ENCODE measurements at regions not wholly inside any gene's neighbourhood (a gene's known extent, or its start where the extent isn't known, plus 50 kb on each side); places are given as distances from the start of the nearest gene placed in this dataset.

GRCh38 chr13:67372868-67373464 lies 142.8 kb upstream of the PCDH9 start:
- TF ChIP-seq RARB (CRISPR knock-in tag; IDR thresholded peaks at IDR 0.05) (no peak), CSDC2 (CRISPR knock-in tag; IDR thresholded peaks at IDR 0.05) (no peak), PATZ1 (CRISPR knock-in tag; IDR thresholded peaks at IDR 0.05; ENCODE audit: borderline replicate concordance) (no peak), GLIS3 (CRISPR knock-in tag; IDR thresholded peaks at IDR 0.05) (no peak), ARNTL (CRISPR knock-in tag; IDR thresholded peaks at IDR 0.05; ENCODE audit: borderline replicate concordance, low read depth) (no peak)
